Activated B cell treated with CpG ODN at 0.5 μM for 24 hours (primary cell): ENCODE measurements at regions not wholly inside any gene's neighbourhood (a gene's known extent, or its start where the extent isn't known, plus 50 kb on each side); places are given as distances from the start of the nearest gene placed in this dataset.

ENCODE experiments used
- ATAC-seq: fragments of 200-7000 bp; cut with Tn5 transposase; one replicate; pipeline ENCODE4 v1.10.0; 2021; ENCODE audit warnings: low read depth, mild to moderate bottlenecking, moderate library complexity
- CTCF ChIA-PET: fragments of 350-600 bp; sonication (Branson Sonifier 250); formaldehyde crosslinking; loops from one replicate; lab custom pipeline; 2021; ENCODE audit warnings: antibody characterized with exemption; lab: Charles Lee
- POLR2A ChIA-PET: fragments of 350-600 bp; sonication (Branson Sonifier 250); formaldehyde crosslinking; loops from one replicate; lab custom pipeline; 2021; ENCODE audit warnings: antibody characterized with exemption; lab: Charles Lee
- DNase-seq: peaks from one replicate; pipeline ENCODE4 v3.0.0; 2022
- H3K27ac Mint-ChIP-seq: one replicate; pipeline ENCODE4 v1.8.0; 2020; ENCODE audit warnings: mixed read lengths
- H3K27me3 Mint-ChIP-seq: one replicate; pipeline ENCODE4 v1.8.0; 2021; ENCODE audit warnings: mixed read lengths
- H3K36me3 Mint-ChIP-seq: one replicate; pipeline ENCODE4 v1.8.0; 2021; ENCODE audit warnings: low read depth, mixed read lengths
- H3K4me1 Mint-ChIP-seq: one replicate; pipeline ENCODE4 v1.8.0; 2021; ENCODE audit warnings: mixed read lengths
- H3K4me3 Mint-ChIP-seq: one replicate; pipeline ENCODE4 v1.8.0; 2020; ENCODE audit warnings: mild to moderate bottlenecking, mixed read lengths
- H3K9me3 Mint-ChIP-seq: one replicate; pipeline ENCODE4 v1.8.0; 2020; ENCODE audit warnings: mixed read lengths
- CTCF ChIP-seq: fragments of 200-600 bp; IDR thresholded peaks from one replicate; pipeline ENCODE4 v1.8.0; 2022; ENCODE audit warnings: antibody characterized with exemption, mild to moderate bottlenecking
- intact Hi-C: fragments of 100-400 bp; cut with micrococcal nuclease; formaldehyde crosslinking; loops from one replicate; pipeline ENCODE4 v1.15.1; 2024

- DNase-seq (no peak), ATAC-seq (no peak)
- Mint-ChIP-seq H3K9me3 (peaks cover 7% of the 10 kb centered on the region), H3K36me3 (no peaks in the 10 kb centered on the region), H3K4me3 (no peak overlapping the region), H3K27ac (no peak overlapping the region), H3K27me3 (peaks cover 2% of the 10 kb centered on the region), H3K4me1 (peaks cover 3% of the 10 kb centered on the region)
- ChIA-PET CTCF (interaction anchor here (1.6 to 7.6 kb wide), 2 partner anchors 26 to 325 kb away, joined by 5 to 175 read pairs; partner anchors contain the start of gene HLX), POLR2A (interaction anchor here (0.6 to 4.2 kb wide), 3 partner anchors 152 to 451 kb away, joined by 3 to 23 read pairs (median 4); partner anchors contain the start of gene HLX)
- intact Hi-C loops = no loop called here
- TF ChIP-seq CTCF = no peak
Measured at GRCh38 chr1:221200464-221200863, 321.2 kb downstream of the HLX start.

GRCh38 chr1:221201773-221202172 is 322.5 kb downstream of the HLX start:
- DNase-seq (no peak), ATAC-seq (no peak)
- peaks cover 3% of the 10 kb centered on the region for H3K4me1 Mint-ChIP-seq
- H3K4me3 Mint-ChIP-seq = no peak overlapping the region
- H3K27ac Mint-ChIP-seq = no peak overlapping the region
- TF ChIP-seq CTCF = no peak
- intact Hi-C loops = loop anchor here (2.0 kb wide), 1 partner anchor 133 kb away; no protein-coding TSS in a partner anchor
- H3K9me3 Mint-ChIP-seq = peaks cover 1% of the 10 kb centered on the region
- POLR2A ChIA-PET = interaction anchor here (1.3 to 4.2 kb wide), 3 partner anchors 132 to 325 kb away, joined by 3 to 23 read pairs (median 5); partner anchors contain the start of gene HLX
- H3K27me3 Mint-ChIP-seq = peaks cover 1% of the 10 kb centered on the region
- no peaks in the 10 kb centered on the region for H3K36me3 Mint-ChIP-seq
- CTCF ChIA-PET = interaction anchor here (0.7 to 7.6 kb wide), 13 partner anchors 27 to 1255 kb away, joined by 3 to 175 read pairs (median 7); partner anchors contain the start of gene HLX

- intact Hi-C loops = loop anchor here (1.0 to 2.0 kb wide), 7 partner anchors 104 to 1252 kb away; no protein-coding TSS in a partner anchor
- ChIA-PET CTCF (interaction anchor here (0.7 to 7.6 kb wide), 27 partner anchors 17 to 1252 kb away, joined by 3 to 175 read pairs (median 4); partner anchors contain the start of gene HLX), POLR2A (interaction anchor here (0.9 to 4.2 kb wide), 4 partner anchors 157 to 327 kb away, joined by 3 to 23 read pairs (median 4); partner anchors contain the start of gene HLX)
- no peaks in the 10 kb centered on the region for H3K36me3 Mint-ChIP-seq
- DNase-seq = peak; percentile 59
- no peak overlapping the region for H3K4me3 Mint-ChIP-seq
- H3K9me3 Mint-ChIP-seq = no peaks in the 10 kb centered on the region
- peak; percentile 45 for ATAC-seq
- peaks cover 3% of the 10 kb centered on the region for H3K4me1 Mint-ChIP-seq
- peaks cover 7% of the 10 kb centered on the region for H3K27me3 Mint-ChIP-seq
- TF ChIP-seq CTCF = no peak
- H3K27ac Mint-ChIP-seq = no peak overlapping the region
Measured at GRCh38 chr1:221203224-221204054, 324.2 kb downstream of the HLX start.

GRCh38 chr1:221204055-221204833 is 325.0 kb downstream of the HLX start:
- CTCF ChIA-PET = interaction anchor here (0.7 to 7.6 kb wide), 24 partner anchors 17 to 1251 kb away, joined by 3 to 175 read pairs (median 4); partner anchors contain the start of gene HLX

More at GRCh38 chr1:221204055-221204833, 325.0 kb downstream of the HLX start:
- Mint-ChIP-seq H3K4me3 (no peak overlapping the region), H3K27me3 (peaks cover 11% of the 10 kb centered on the region), H3K27ac (no peak overlapping the region), H3K36me3 (no peaks in the 10 kb centered on the region), H3K9me3 (no peaks in the 10 kb centered on the region), H3K4me1 (peaks cover 3% of the 10 kb centered on the region)
- no peak for DNase-seq
- intact Hi-C loops = no loop called here
- POLR2A ChIA-PET = interaction anchor here (0.7 to 4.2 kb wide), 4 partner anchors 157 to 326 kb away, joined by 3 to 23 read pairs (median 3); partner anchors contain the start of gene HLX
- TF ChIP-seq CTCF = no peak
- no peak for ATAC-seq
